ENCODE measurements at regions not wholly inside any gene's neighbourhood (a gene's known extent, or its start where the extent isn't known, plus 50 kb on each side); places are given as distances from the start of the nearest gene placed in this dataset.

GRCh38 chr20:6679086-6679485 lies 88.4 kb upstream of the BMP2 start:
- H3K9me3 Mint-ChIP-seq, result peaks cover 0 to 5% (median 2%) of the 10 kb centered on the region in 7 donors
- H3K27ac ChIP-seq (ENCODE audit: low read depth in 1 of 2, low read length in 2 of 2), result no peak overlapping the region
- peaks cover 4 to 21% (median 6%) of the 10 kb centered on the region in 3 donors for H3K27me3 Mint-ChIP-seq (ENCODE audit: low read depth in 3 of 3)
- no peaks in the 10 kb centered on the region for H3K9me3 ChIP-seq (replicated peaks in 1 of 2; ENCODE audit: control insufficient read depth in 1 of 2, insufficient read depth in 1 of 2, low read length in 2 of 2)
- no peak overlapping the region for H3K27ac Mint-ChIP-seq
- no peak overlapping the region for H2AFZ ChIP-seq (ENCODE audit: insufficient read depth, low read depth, low read length, poor library complexity, severe bottlenecking)
- no peak overlapping the region for H3K4me2 ChIP-seq (replicated peaks; ENCODE audit: extremely low read depth, low read length, poor library complexity, severe bottlenecking)
- DNase-seq, result no peak
- H3K36me3 ChIP-seq (replicated peaks in 1 of 2; ENCODE audit: control insufficient read depth in 1 of 2, insufficient read depth in 2 of 2, low read length in 2 of 2), result no peaks in the 10 kb centered on the region
- H4K20me1 ChIP-seq (ENCODE audit: insufficient read depth, low read length), result no peaks in the 10 kb centered on the region
- 100% methylated on average over 1 of the region's 2 CpGs for WGBS (ENCODE audit: insufficient coverage)
- H3K4me3 ChIP-seq (replicated peaks in 1 of 3; ENCODE audit: low read depth in 2 of 3, low read length in 3 of 3), result no peak overlapping the region
- H3K27me3 ChIP-seq (ENCODE audit: control insufficient read depth in 2 of 2, insufficient read depth in 2 of 2, low read length in 2 of 2), result peaks cover 9% of the 10 kb centered on the region in 2 donors
- H3K4me3 Mint-ChIP-seq, result no peak overlapping the region
- no peaks in the 10 kb centered on the region for H3K4me1 Mint-ChIP-seq
- H3K9ac ChIP-seq (ENCODE audit: insufficient read depth, low read length, poor library complexity, severe bottlenecking), result no peak overlapping the region
- H3K4me1 ChIP-seq (ENCODE audit: control insufficient read depth in 1 of 2, insufficient read depth in 2 of 2, low read length in 2 of 2), result no peaks in the 10 kb centered on the region
- TF ChIP-seq CTCF (IDR thresholded peaks at IDR 0.05), result no peak
- intact Hi-C loops (cut with micrococcal nuclease), result no loop called here
- H3K36me3 Mint-ChIP-seq, result no peaks in the 10 kb centered on the region
- no peaks in the 10 kb centered on the region for H3K79me2 ChIP-seq (ENCODE audit: insufficient read depth, low read length)

GRCh38 chr20:6678101-6678500 lies 89.4 kb upstream of the BMP2 start:
- Mint-ChIP-seq H3K27me3 (ENCODE audit: low read depth in 3 of 3) (peaks cover 2 to 20% (median 7%) of the 10 kb centered on the region in 3 donors), H3K27ac (no peak overlapping the region), H3K4me1 (no peaks in the 10 kb centered on the region), H3K36me3 (no peaks in the 10 kb centered on the region), H3K9me3 (peaks cover 0 to 5% (median 2%) of the 10 kb centered on the region in 7 donors), H3K4me3 (peak overlapping the region in 1 of 2 donors; percentile 10)
- Histone ChIP-seq H3K27ac (ENCODE audit: low read depth in 1 of 2, low read length in 2 of 2) (no peak overlapping the region), H3K36me3 (replicated peaks in 1 of 2; ENCODE audit: control insufficient read depth in 1 of 2, insufficient read depth in 2 of 2, low read length in 2 of 2) (no peaks in the 10 kb centered on the region), H3K4me3 (replicated peaks in 1 of 3; ENCODE audit: low read depth in 2 of 3, low read length in 3 of 3) (no peak overlapping the region), H3K4me1 (ENCODE audit: control insufficient read depth in 1 of 2, insufficient read depth in 2 of 2, low read length in 2 of 2) (no peaks in the 10 kb centered on the region), H3K4me2 (replicated peaks; ENCODE audit: extremely low read depth, low read length, poor library complexity, severe bottlenecking) (no peak overlapping the region), H3K9me3 (replicated peaks in 1 of 2; ENCODE audit: control insufficient read depth in 1 of 2, insufficient read depth in 1 of 2, low read length in 2 of 2) (no peaks in the 10 kb centered on the region), H3K27me3 (ENCODE audit: control insufficient read depth in 2 of 2, insufficient read depth in 2 of 2, low read length in 2 of 2) (peaks cover 9% of the 10 kb centered on the region in 2 donors), H2AFZ (ENCODE audit: insufficient read depth, low read depth, low read length, poor library complexity, severe bottlenecking) (no peak overlapping the region), H3K9ac (ENCODE audit: insufficient read depth, low read length, poor library complexity, severe bottlenecking) (no peak overlapping the region), H3K79me2 (ENCODE audit: insufficient read depth, low read length) (no peaks in the 10 kb centered on the region), H4K20me1 (ENCODE audit: insufficient read depth, low read length) (no peaks in the 10 kb centered on the region)
- intact Hi-C loops (cut with micrococcal nuclease), result no loop called here
- TF ChIP-seq CTCF (IDR thresholded peaks at IDR 0.05), result no peak
- WGBS (ENCODE audit: insufficient coverage), result no CpG with 5 or more reads among the region's 1 CpG
- no peak for DNase-seq

All from CD14-positive monocyte (primary cell).